ENCODE measurements at regions not wholly inside any gene's neighbourhood (a gene's known extent, or its start where the extent isn't known, plus 50 kb on each side); places are given as distances from the start of the nearest gene placed in this dataset.

- no peak for TF ChIP-seq CTCF (IDR thresholded peaks at IDR 0.05; ENCODE audit: unreplicated experiment)
- Mint-ChIP-seq H3K9me3 (ENCODE audit: unreplicated experiment) (no peaks in the 10 kb centered on the region), H3K36me3 (ENCODE audit: low read depth, unreplicated experiment) (no peaks in the 10 kb centered on the region), H3K27me3 (ENCODE audit: unreplicated experiment) (no peaks in the 10 kb centered on the region), H3K4me1 (ENCODE audit: unreplicated experiment) (no peaks in the 10 kb centered on the region), H3K27ac (ENCODE audit: unreplicated experiment) (no peak overlapping the region), H3K4me3 (ENCODE audit: unreplicated experiment) (no peak overlapping the region)
- DNase-seq (ENCODE audit: low spot score), result no peak
These were observed 608.7 kb upstream of the REG3G start for GRCh38 chr2:78416625-78417300.

GRCh38 chr2:78417355-78417754 lies 608.1 kb upstream of the REG3G start:
- Mint-ChIP-seq H3K4me3 (ENCODE audit: unreplicated experiment) (no peak overlapping the region), H3K27ac (ENCODE audit: unreplicated experiment) (no peak overlapping the region), H3K36me3 (ENCODE audit: low read depth, unreplicated experiment) (no peaks in the 10 kb centered on the region), H3K27me3 (ENCODE audit: unreplicated experiment) (no peaks in the 10 kb centered on the region), H3K4me1 (ENCODE audit: unreplicated experiment) (no peaks in the 10 kb centered on the region), H3K9me3 (ENCODE audit: unreplicated experiment) (no peaks in the 10 kb centered on the region)
- no peak for TF ChIP-seq CTCF (IDR thresholded peaks at IDR 0.05; ENCODE audit: unreplicated experiment)
- DNase-seq (ENCODE audit: low spot score), result no peak

GRCh38 chr2:78418021-78418420 lies 607.5 kb upstream of the REG3G start:
- H3K4me3 Mint-ChIP-seq (ENCODE audit: unreplicated experiment), result no peak overlapping the region
- H3K27me3 Mint-ChIP-seq (ENCODE audit: unreplicated experiment), result no peaks in the 10 kb centered on the region
- H3K36me3 Mint-ChIP-seq (ENCODE audit: low read depth, unreplicated experiment), result no peaks in the 10 kb centered on the region
- no peaks in the 10 kb centered on the region for H3K9me3 Mint-ChIP-seq (ENCODE audit: unreplicated experiment)
- DNase-seq (ENCODE audit: low spot score), result no peak
- no peak for TF ChIP-seq CTCF (IDR thresholded peaks at IDR 0.05; ENCODE audit: unreplicated experiment)
- H3K4me1 Mint-ChIP-seq (ENCODE audit: unreplicated experiment), result no peaks in the 10 kb centered on the region
- H3K27ac Mint-ChIP-seq (ENCODE audit: unreplicated experiment), result no peak overlapping the region

- no peak for TF ChIP-seq CTCF (IDR thresholded peaks at IDR 0.05; ENCODE audit: unreplicated experiment)
- Mint-ChIP-seq H3K36me3 (ENCODE audit: low read depth, unreplicated experiment) (no peaks in the 10 kb centered on the region), H3K9me3 (ENCODE audit: unreplicated experiment) (no peaks in the 10 kb centered on the region), H3K27ac (ENCODE audit: unreplicated experiment) (no peak overlapping the region), H3K4me3 (ENCODE audit: unreplicated experiment) (no peak overlapping the region), H3K27me3 (ENCODE audit: unreplicated experiment) (no peaks in the 10 kb centered on the region), H3K4me1 (ENCODE audit: unreplicated experiment) (no peaks in the 10 kb centered on the region)
- no peak for DNase-seq (ENCODE audit: low spot score)
These were observed 605.4 kb upstream of the REG3G start for GRCh38 chr2:78420132-78420531.

GRCh38 chr2:78423631-78424030 lies 601.9 kb upstream of the REG3G start:
- Mint-ChIP-seq H3K27me3 (ENCODE audit: unreplicated experiment) (no peaks in the 10 kb centered on the region), H3K9me3 (ENCODE audit: unreplicated experiment) (no peaks in the 10 kb centered on the region), H3K4me3 (ENCODE audit: unreplicated experiment) (no peak overlapping the region), H3K27ac (ENCODE audit: unreplicated experiment) (no peak overlapping the region), H3K36me3 (ENCODE audit: low read depth, unreplicated experiment) (no peaks in the 10 kb centered on the region), H3K4me1 (ENCODE audit: unreplicated experiment) (no peaks in the 10 kb centered on the region)
- no peak for TF ChIP-seq CTCF (IDR thresholded peaks at IDR 0.05; ENCODE audit: unreplicated experiment)
- no peak for DNase-seq (ENCODE audit: low spot score)

All from endothelial cell (in vitro differentiated cells).